ENCODE measurements at regions not wholly inside any gene's neighbourhood (a gene's known extent, or its start where the extent isn't known, plus 50 kb on each side); places are given as distances from the start of the nearest gene placed in this dataset.

DNA sequence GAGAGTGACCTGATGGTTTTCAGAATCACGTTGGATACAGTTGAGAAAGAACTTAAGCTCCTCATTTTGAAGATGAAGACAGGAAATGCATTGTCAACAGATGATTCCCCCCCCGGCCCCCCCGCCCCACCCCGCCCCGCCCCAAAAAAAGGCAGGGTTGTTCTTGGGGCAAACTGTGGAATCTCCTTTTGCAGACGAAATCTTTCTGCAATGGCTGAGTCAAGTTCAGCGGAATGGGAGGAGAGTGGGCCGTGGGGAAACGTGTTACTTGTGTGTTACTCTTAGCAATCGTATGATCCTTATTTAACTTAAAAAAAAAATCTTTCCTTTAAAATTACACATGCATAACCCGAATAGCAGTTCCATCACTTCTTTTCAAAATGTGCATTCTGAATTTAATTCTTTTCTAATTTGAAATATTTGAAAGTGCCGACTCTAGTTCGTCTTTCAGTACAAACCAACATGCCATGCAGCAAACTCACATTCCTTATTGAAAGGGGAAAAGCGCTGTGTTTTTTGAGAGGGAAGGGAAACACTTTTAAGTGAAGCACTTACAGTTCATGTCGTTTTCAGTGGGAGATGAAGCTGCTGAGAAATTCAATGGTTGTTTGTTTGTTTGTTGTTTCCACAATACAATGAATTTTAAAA, 348.5 kb upstream of the ARGLU1 start:
- Histone ChIP-seq H3K4me3 (ENCODE audit: low read depth, low read length) (no peak overlapping the region), H3K27me3 (ENCODE audit: control insufficient read depth, insufficient read depth, low read length) (no peaks in the 10 kb centered on the region), H3K27ac (ENCODE audit: low read depth, low read length) (no peak overlapping the region), H3K9me3 (ENCODE audit: control insufficient read depth, insufficient read depth, low read length) (no peaks in the 10 kb centered on the region)
- ChIA-PET CTCF (interaction anchor here (0.6 kb wide), 1 partner anchor 10 kb away, joined by 3 read pairs; no protein-coding TSS in a partner anchor), POLR2A (no interaction called here)
- TF ChIP-seq, protein P1, sequence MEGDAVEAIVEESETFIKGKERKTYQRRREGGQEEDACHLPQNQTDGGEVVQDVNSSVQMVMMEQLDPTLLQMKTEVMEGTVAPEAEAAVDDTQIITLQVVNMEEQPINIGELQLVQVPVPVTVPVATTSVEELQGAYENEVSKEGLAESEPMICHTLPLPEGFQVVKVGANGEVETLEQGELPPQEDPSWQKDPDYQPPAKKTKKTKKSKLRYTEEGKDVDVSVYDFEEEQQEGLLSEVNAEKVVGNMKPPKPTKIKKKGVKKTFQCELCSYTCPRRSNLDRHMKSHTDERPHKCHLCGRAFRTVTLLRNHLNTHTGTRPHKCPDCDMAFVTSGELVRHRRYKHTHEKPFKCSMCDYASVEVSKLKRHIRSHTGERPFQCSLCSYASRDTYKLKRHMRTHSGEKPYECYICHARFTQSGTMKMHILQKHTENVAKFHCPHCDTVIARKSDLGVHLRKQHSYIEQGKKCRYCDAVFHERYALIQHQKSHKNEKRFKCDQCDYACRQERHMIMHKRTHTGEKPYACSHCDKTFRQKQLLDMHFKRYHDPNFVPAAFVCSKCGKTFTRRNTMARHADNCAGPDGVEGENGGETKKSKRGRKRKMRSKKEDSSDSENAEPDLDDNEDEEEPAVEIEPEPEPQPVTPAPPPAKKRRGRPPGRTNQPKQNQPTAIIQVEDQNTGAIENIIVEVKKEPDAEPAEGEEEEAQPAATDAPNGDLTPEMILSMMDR (IDR thresholded peaks at IDR 0.05; ENCODE audit: low read depth, low read length): no peak
- DNase-seq (ENCODE audit: low read depth, low spot score): no peak

- Histone ChIP-seq H3K27me3 (ENCODE audit: control insufficient read depth, insufficient read depth, low read length) (no peaks in the 10 kb centered on the region), H3K27ac (ENCODE audit: low read depth, low read length) (no peak overlapping the region), H3K9me3 (ENCODE audit: control insufficient read depth, insufficient read depth, low read length) (no peaks in the 10 kb centered on the region), H3K4me3 (ENCODE audit: low read depth, low read length) (no peak overlapping the region)
- ChIA-PET CTCF (no interaction called here), POLR2A (no interaction called here)
- no peak for DNase-seq (ENCODE audit: low read depth, low spot score)
- TF ChIP-seq, protein P1 (IDR thresholded peaks at IDR 0.05; ENCODE audit: low read depth, low read length): no peak
Observed at GRCh38 chr13:106915146-106915545, 347.2 kb upstream of the ARGLU1 start.

DNA sequence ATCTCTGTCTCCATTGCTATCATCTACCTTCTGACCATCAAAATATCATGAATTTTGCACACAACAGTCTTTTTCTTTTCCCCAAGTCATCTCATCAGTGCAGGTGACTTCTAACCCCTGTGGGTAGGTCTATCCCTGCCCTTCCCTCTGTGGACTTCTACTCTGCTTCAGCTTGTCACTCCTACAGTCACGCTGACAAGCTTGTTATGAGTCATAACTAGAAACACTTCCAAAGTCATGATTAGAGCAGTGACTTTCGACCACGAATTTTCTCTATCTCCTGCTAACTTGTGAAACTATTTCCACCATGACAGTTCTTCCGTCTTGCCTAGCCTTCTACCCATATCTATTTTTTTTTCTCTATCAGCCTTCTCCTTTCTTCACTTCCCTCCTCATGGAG, 343.7 kb upstream of the ARGLU1 start:
- TF ChIP-seq, protein P1 (IDR thresholded peaks at IDR 0.05; ENCODE audit: low read depth, low read length): no peak
- Histone ChIP-seq H3K27ac (ENCODE audit: low read depth, low read length) (no peak overlapping the region), H3K4me3 (ENCODE audit: low read depth, low read length) (no peak overlapping the region), H3K9me3 (ENCODE audit: control insufficient read depth, insufficient read depth, low read length) (no peaks in the 10 kb centered on the region), H3K27me3 (ENCODE audit: control insufficient read depth, insufficient read depth, low read length) (peaks cover 5% of the 10 kb centered on the region)
- ChIA-PET CTCF (interaction anchor here (0.7 kb wide), 1 partner anchor 9 kb away, joined by 3 read pairs; no protein-coding TSS in a partner anchor), POLR2A (no interaction called here)
- no peak for DNase-seq (ENCODE audit: low read depth, low spot score)

- H3K9me3 ChIP-seq (ENCODE audit: control insufficient read depth, insufficient read depth, low read length): no peaks in the 10 kb centered on the region
- CTCF ChIA-PET: interaction anchor here (0.7 kb wide), 1 partner anchor 10 kb away, joined by 3 read pairs; no protein-coding TSS in a partner anchor
Observed at GRCh38 chr13:106911020-106911419, 343.1 kb upstream of the ARGLU1 start.

GRCh38 chr13:106906426-106906996, 338.6 kb upstream of the ARGLU1 start:
- no peaks in the 10 kb centered on the region for H3K9me3 ChIP-seq (ENCODE audit: control insufficient read depth, insufficient read depth, low read length)
- TF ChIP-seq, protein P1 (IDR thresholded peaks at IDR 0.05; ENCODE audit: low read depth, low read length): no peak
- H3K27ac ChIP-seq (ENCODE audit: low read depth, low read length): no peak overlapping the region
- CTCF ChIA-PET: interaction anchor here (0.6 to 1.1 kb wide), 2 partner anchors 11 to 13 kb away, joined by 3 to 4 read pairs; no protein-coding TSS in a partner anchor
- peaks cover 9% of the 10 kb centered on the region for H3K27me3 ChIP-seq (ENCODE audit: control insufficient read depth, insufficient read depth, low read length)
- POLR2A ChIA-PET: no interaction called here
- DNase-seq (ENCODE audit: low read depth, low spot score): no peak
- H3K4me3 ChIP-seq (ENCODE audit: low read depth, low read length): no peak overlapping the region

More at GRCh38 chr13:106911020-106911419, 343.1 kb upstream of the ARGLU1 start:
- TF ChIP-seq, protein P1 (IDR thresholded peaks at IDR 0.05; ENCODE audit: low read depth, low read length): no peak
- POLR2A ChIA-PET: no interaction called here
- no peak overlapping the region for H3K27ac ChIP-seq (ENCODE audit: low read depth, low read length)
- no peak overlapping the region for H3K4me3 ChIP-seq (ENCODE audit: low read depth, low read length)
- no peak for DNase-seq (ENCODE audit: low read depth, low spot score)
- H3K27me3 ChIP-seq (ENCODE audit: control insufficient read depth, insufficient read depth, low read length): peaks cover 5% of the 10 kb centered on the region
